GM11168 (cell line): ENCODE measurements at regions not wholly inside any gene's neighbourhood (a gene's known extent, or its start where the extent isn't known, plus 50 kb on each side); places are given as distances from the start of the nearest gene placed in this dataset.

ENCODE experiments used
- in situ Hi-C: fragments of 300-500 bp; cut with MboI; formaldehyde crosslinking; loops from one replicate; pipeline ENCODE4 v1.12.0; 2022; ENCODE audit warnings: low sequenced_read_pairs; ENCODE audit not compliant: unreplicated experiment

- in situ Hi-C loops, result no loop called here
Measured at GRCh38 chr5:100479079-100479688, 56.0 kb upstream of the FAM174A start.

- in situ Hi-C loops, result no loop called here
Measured at GRCh38 chr5:100472091-100472490, 63.1 kb upstream of the FAM174A start.

- in situ Hi-C loops, result no loop called here
Measured at GRCh38 chr5:100469767-100470166, 65.4 kb upstream of the FAM174A start.

- in situ Hi-C loops, result no loop called here
Measured at GRCh38 chr5:100464418-100464817, 70.8 kb upstream of the FAM174A start.

GRCh38 chr5:100456615-100457014, 78.6 kb upstream of the FAM174A start:
- in situ Hi-C loops, result no loop called here

- in situ Hi-C loops, result no loop called here
Measured at GRCh38 chr5:100452126-100452525, 83.0 kb upstream of the FAM174A start.

GRCh38 chr5:100448111-100448528, 87.1 kb upstream of the FAM174A start:
- in situ Hi-C loops, result no loop called here

GRCh38 chr5:100446879-100447430, 88.2 kb upstream of the FAM174A start:
- in situ Hi-C loops, result no loop called here

- in situ Hi-C loops, result no loop called here
Measured at GRCh38 chr5:100444961-100445360, 90.2 kb upstream of the FAM174A start.

GRCh38 chr5:100434815-100435214, 100.4 kb upstream of the FAM174A start:
- in situ Hi-C loops, result no loop called here

GRCh38 chr5:100432741-100433140, 102.4 kb upstream of the FAM174A start:
- in situ Hi-C loops, result no loop called here

GRCh38 chr5:100430268-100431195, 104.6 kb upstream of the FAM174A start:
- in situ Hi-C loops, result no loop called here

- in situ Hi-C loops, result no loop called here
Measured at GRCh38 chr5:100424787-100425186, 110.4 kb upstream of the FAM174A start.

GRCh38 chr5:100424017-100424416, 111.2 kb upstream of the FAM174A start:
- in situ Hi-C loops, result no loop called here

GRCh38 chr5:100423330-100423729, 111.8 kb upstream of the FAM174A start:
- in situ Hi-C loops, result no loop called here

GRCh38 chr5:100421360-100421759, 113.8 kb upstream of the FAM174A start:
- in situ Hi-C loops, result no loop called here

- in situ Hi-C loops, result no loop called here
Measured at GRCh38 chr5:100418231-100418630, 116.9 kb upstream of the FAM174A start.

- in situ Hi-C loops, result no loop called here
Measured at GRCh38 chr5:100409660-100410151, 125.5 kb upstream of the FAM174A start.

- in situ Hi-C loops, result no loop called here
Measured at GRCh38 chr5:100407053-100407452, 128.1 kb upstream of the FAM174A start.

- in situ Hi-C loops, result no loop called here
Measured at GRCh38 chr5:100406640-100407039, 128.5 kb upstream of the FAM174A start.

GRCh38 chr5:100402071-100402470, 133.1 kb upstream of the FAM174A start:
- in situ Hi-C loops, result no loop called here
